SU-DHL-6 (cell line): ENCODE measurements at regions not wholly inside any gene's neighbourhood (a gene's known extent, or its start where the extent isn't known, plus 50 kb on each side); places are given as distances from the start of the nearest gene placed in this dataset.
"Not testable (repeated sequence)": the region's sequence is repeated elsewhere in the genome, so short reads cannot be mapped to it uniquely, and the experiment has no call there.

Experiments
- CTCF ChIP-seq: fragments of 200-600 bp; sonication (generic); IDR thresholded peaks from one replicate; pipeline ENCODE4 v1.5.1; 2017; ENCODE audit warnings: antibody characterized with exemption, mild to moderate bottlenecking, low read length, moderate library complexity; ENCODE audit not compliant: insufficient read depth, poor library complexity, severe bottlenecking
- EZH2phosphoT487 ChIP-seq: fragments of 200-600 bp; sonication (generic), shearing (Covaris generic); conservative IDR thresholded peaks from 2 replicates; pipeline ENCODE4 v1.6.1; 2018; ENCODE audit warnings: mild to moderate bottlenecking, antibody characterized with exemption, low read length, moderate library complexity, mixed read lengths

- TF ChIP-seq CTCF, EZH2phosphoT487: not testable (repeated sequence)
These were observed 57.3 kb upstream of the SEC22B start for GRCh38 chr1:120233661-120234018.
